Putamen (tissue), 1 donor: ENCODE measurements at regions not wholly inside any gene's neighbourhood (a gene's known extent, or its start where the extent isn't known, plus 50 kb on each side); places are given as distances from the start of the nearest gene placed in this dataset.

Source experiments
- DNase-seq: peaks from one replicate; pipeline ENCODE4 v3.0.0-alpha.2; 2016; ENCODE audit warnings: low spot score

GRCh38 chr5:174336479-174336878 is 291.0 kb downstream of the NSG2 start:
- DNase-seq: no peak

- DNase-seq: no peak
Observed at GRCh38 chr5:174337276-174338184, 292.0 kb downstream of the NSG2 start.

GRCh38 chr5:174338185-174339010 is 292.9 kb downstream of the NSG2 start:
- no peak for DNase-seq

GRCh38 chr5:174339130-174339529 is 293.6 kb downstream of the NSG2 start:
- DNase-seq: no peak

GRCh38 chr5:174340226-174340625 is 294.7 kb downstream of the NSG2 start:
- no peak for DNase-seq

GRCh38 chr5:174342696-174343095 is 297.2 kb downstream of the NSG2 start:
- DNase-seq: no peak

GRCh38 chr5:174343826-174344225 is 298.3 kb downstream of the NSG2 start:
- DNase-seq: no peak

- no peak for DNase-seq
Observed at GRCh38 chr5:174344335-174344734, 298.8 kb downstream of the NSG2 start.

GRCh38 chr5:174347183-174347582 is 301.7 kb downstream of the NSG2 start:
- no peak for DNase-seq

GRCh38 chr5:174348311-174348981 is 302.9 kb downstream of the NSG2 start:
- DNase-seq: no peak

- no peak for DNase-seq
Observed at GRCh38 chr5:174352681-174353080, 307.2 kb downstream of the NSG2 start.

GRCh38 chr5:174354571-174354970 is 309.1 kb downstream of the NSG2 start:
- no peak for DNase-seq

GRCh38 chr5:174355208-174355612 is 309.7 kb downstream of the NSG2 start:
- DNase-seq: no peak

- no peak for DNase-seq
Observed at GRCh38 chr5:174355995-174356394, 310.5 kb downstream of the NSG2 start.

GRCh38 chr5:174356536-174356935 is 311.0 kb downstream of the NSG2 start:
- no peak for DNase-seq

- no peak for DNase-seq
Observed at GRCh38 chr5:174358276-174358675, 312.8 kb downstream of the NSG2 start.

GRCh38 chr5:174359071-174359470 is 313.6 kb downstream of the NSG2 start:
- no peak for DNase-seq

GRCh38 chr5:174362514-174362913 is 317.0 kb downstream of the NSG2 start:
- DNase-seq: no peak

- no peak for DNase-seq
Observed at GRCh38 chr5:174363934-174364333, 318.4 kb downstream of the NSG2 start.

GRCh38 chr5:174364676-174365075 is 319.2 kb downstream of the NSG2 start:
- DNase-seq: no peak

- DNase-seq: no peak
Observed at GRCh38 chr5:174371600-174372094, 326.1 kb downstream of the NSG2 start.

- DNase-seq: no peak
Observed at GRCh38 chr5:174374206-174374605, 328.7 kb downstream of the NSG2 start.
